A549 (cell line): ENCODE measurements at regions not wholly inside any gene's neighbourhood (a gene's known extent, or its start where the extent isn't known, plus 50 kb on each side); places are given as distances from the start of the nearest gene placed in this dataset.
"Not testable (repeated sequence)": the region's sequence is repeated elsewhere in the genome, so short reads cannot be mapped to it uniquely, and the experiment has no call there.

Experiments
- ATAC-seq, 2 experiments: fragments of 200-7000 bp in 1 of 2; fragments of >200 bp in 1 of 2; cut with Nextera tagmentation in 1 of 2; cut with Tn5 transposase in 1 of 2; 3 replicates each; pipeline versions ENCODE4 v1.8.0 to v1.9.1; 2018 to 2020; ENCODE audit warnings: mild to moderate bottlenecking in 1 of 2, moderate library complexity in 1 of 2
- CTCF ChIA-PET: fragments of 300-600 bp; sonication (Branson Sonifier 250); formaldehyde crosslinking; extraction: SDS; loops from one replicate; lab custom pipeline; 2021; ENCODE audit warnings: antibody characterized with exemption, inconsistent platforms; lab: Yijun Ruan, JAX
- POLR2A ChIA-PET: fragments of 350-600 bp; formaldehyde crosslinking; extraction: SDS; loops from one replicate; lab custom pipeline; 2021; ENCODE audit warnings: antibody characterized with exemption, inconsistent platforms; lab: Yijun Ruan, JAX
- DNase-seq, 2 experiments: peaks; one replicate each; pipeline versions ENCODE4 v3.0.0 to v3.0.0-alpha.2; 2011 to 2016; ENCODE audit warnings: low read depth in 1 of 2, low spot score in 1 of 2
- FAIRE-seq: peaks from 2 replicates; lab custom pipeline; 2011; peaks lifted over from hg19 to GRCh38; lab: Jason Lieb, UNC
- H3K27ac ChIP-seq, 2 experiments: fragments of >200 bp; sonication (Bioruptor Twin); formaldehyde crosslinking; 3 replicates each; pipeline ENCODE4 v1.5.1; 2016 to 2017
- H3K4me1 ChIP-seq: fragments of >200 bp; sonication (Bioruptor Twin); formaldehyde crosslinking; 3 replicates; pipeline ENCODE4 v1.6.1; 2016
- H3K4me2 ChIP-seq: fragments of >200 bp; sonication (Bioruptor Twin); formaldehyde crosslinking; 3 replicates; pipeline ENCODE4 v1.6.1; 2016
- H3K4me3 ChIP-seq: fragments of >200 bp; sonication (Bioruptor Twin); formaldehyde crosslinking; 3 replicates; pipeline ENCODE4 v1.5.1; 2016
- H3K9me3 ChIP-seq: fragments of >200 bp; sonication (Bioruptor Twin); formaldehyde crosslinking; 3 replicates; pipeline ENCODE4 v1.6.1; 2016
- CBX2 ChIP-seq: fragments of 200-600 bp; sonication (generic); IDR thresholded peaks from 2 replicates; pipeline ENCODE4 v1.6.1; 2016; ENCODE audit warnings: low read depth, mild to moderate bottlenecking, borderline replicate concordance
- CHD4 ChIP-seq: fragments of 200-600 bp; sonication (generic); IDR thresholded peaks from 2 replicates; pipeline ENCODE4 v1.6.1; 2016; ENCODE audit warnings: antibody characterized with exemption, mild to moderate bottlenecking, borderline replicate concordance
- E2F6 ChIP-seq: IDR thresholded peaks from 2 replicates; pipeline ENCODE4 v1.6.1; 2012; ENCODE audit warnings: low read depth, borderline replicate concordance
- EHF ChIP-seq: fragments of 250-450 bp; sonication (Bioruptor Pico); IDR thresholded peaks from 2 replicates; pipeline ENCODE4 v1.5.0; 2020; ENCODE audit warnings: mild to moderate bottlenecking
- EHMT2 ChIP-seq: fragments of 200-600 bp; sonication (generic); IDR thresholded peaks from 2 replicates; pipeline ENCODE4 v1.6.1; 2016; ENCODE audit warnings: antibody characterized with exemption, low read depth, mild to moderate bottlenecking, moderate library complexity
- EP300 ChIP-seq, 2 experiments: fragments of >200 bp; sonication (Bioruptor Twin); formaldehyde crosslinking; IDR thresholded peaks; 2 replicates in 1 of 2; 3 replicates in 1 of 2; pipeline ENCODE4 v1.6.1; 2016 to 2017
- HES2 ChIP-seq: fragments of >200 bp; sonication (Bioruptor Twin); formaldehyde crosslinking; IDR thresholded peaks from 2 replicates; pipeline ENCODE4 v1.6.1; 2016
- HOXA7 ChIP-seq: fragments of 250-450 bp; sonication (Bioruptor Pico); IDR thresholded peaks from 2 replicates; pipeline ENCODE4 v1.5.0; 2020; ENCODE audit warnings: mild to moderate bottlenecking, moderate library complexity
- HOXB13 ChIP-seq: fragments of 250-450 bp; sonication (Bioruptor Pico); IDR thresholded peaks from 2 replicates; pipeline ENCODE4 v1.5.0; 2020; ENCODE audit warnings: low read depth, mild to moderate bottlenecking, moderate library complexity
- JUNB ChIP-seq: fragments of >200 bp; sonication (Bioruptor Twin); formaldehyde crosslinking; IDR thresholded peaks from 2 replicates; pipeline ENCODE4 v1.6.1; 2016
- MAFK ChIP-seq: fragments of 450-650 bp; IDR thresholded peaks from 2 replicates; pipeline ENCODE4 v1.6.1; 2014; ENCODE audit not compliant: partially characterized antibody
- PHF8 ChIP-seq: fragments of 200-600 bp; sonication (generic); IDR thresholded peaks from 2 replicates; pipeline ENCODE4 v1.6.1; 2016; ENCODE audit warnings: low read depth, mild to moderate bottlenecking, antibody characterized with exemption, moderate library complexity, borderline replicate concordance
- RAD21 ChIP-seq, 2 experiments: fragments of >200 bp in 1 of 2; sonication (Bioruptor Twin) in 1 of 2; formaldehyde crosslinking in 1 of 2; IDR thresholded peaks in 1 of 2; conservative IDR thresholded peaks in 1 of 2; 2 replicates in 1 of 2; 3 replicates in 1 of 2; pipeline ENCODE4 v1.6.1; 2012 to 2018; ENCODE audit warnings: inconsistent platforms in 1 of 2
- RCOR1 ChIP-seq: fragments of 150-350 bp; IDR thresholded peaks from 2 replicates; pipeline ENCODE4 v1.6.1; 2014; ENCODE audit warnings: antibody characterized with exemption, low read length, low read depth
- TP53 ChIP-seq: fragments of 250-450 bp; sonication (Bioruptor Pico); IDR thresholded peaks from 2 replicates; pipeline ENCODE4 v1.5.0; 2021; ENCODE audit warnings: mild to moderate bottlenecking, moderate library complexity
- USF2 ChIP-seq: fragments of 450-650 bp; IDR thresholded peaks from 2 replicates; pipeline ENCODE4 v1.6.1; 2014; ENCODE audit warnings: antibody characterized with exemption
- ZC3H11A ChIP-seq: fragments of 450-650 bp; IDR thresholded peaks from 2 replicates; pipeline ENCODE4 v1.6.1; 2014; ENCODE audit warnings: antibody characterized with exemption, mild to moderate bottlenecking
- ZSCAN20 ChIP-seq: fragments of 250-450 bp; sonication (Bioruptor Pico); IDR thresholded peaks from 2 replicates; pipeline ENCODE4 v1.8.0; 2022; ENCODE audit warnings: mild to moderate bottlenecking, moderate library complexity
- WGBS: methylation state at CpG from one replicate; pipeline ENCODE4 v1.1.6; 2017; ENCODE audit errors: missing lambda C conversion rate; 5-methylcytosine and 5-hydroxymethylcytosine counted together
- TF ChIP-seq, protein P1 (sequence below): IDR thresholded peaks from 2 replicates; pipeline ENCODE4 v1.6.1; 2012

- DNase-seq (no peak), FAIRE-seq (no peak), ATAC-seq (no peak)
- POLR2A ChIA-PET, result no interaction called here
- Histone ChIP-seq H3K9me3 (no peaks in the 10 kb centered on the region), H3K4me1 (peaks cover 10% of the 10 kb centered on the region), H3K4me3 (no peak overlapping the region), H3K27ac (peak overlapping the region in 1 of 2 experiments; percentile 29; a peak in 1 of 6 replicates), H3K4me2 (no peak overlapping the region)
- WGBS, result 80% methylated on average over 3 of the region's 3 CpGs
- CTCF ChIA-PET, result interaction anchor here (0.9 to 5.2 kb wide), 7 partner anchors 10 to 118 kb away, joined by 3 to 47 read pairs (median 4); no protein-coding TSS in a partner anchor
- TF ChIP-seq ZSCAN20, result no peak
- no peak for TF ChIP-seq PHF8
- no peak for TF ChIP-seq HOXB13 (CRISPR knock-in tag)
- TF ChIP-seq EHMT2, result no peak
- TF ChIP-seq E2F6, result no peak
- TF ChIP-seq TP53 (CRISPR knock-in tag), result no peak
- TF ChIP-seq CBX2, result no peak
- no peak for TF ChIP-seq ZC3H11A
- TF ChIP-seq EHF (CRISPR knock-in tag), result no peak
- no peak for TF ChIP-seq USF2
- TF ChIP-seq, protein P1, sequence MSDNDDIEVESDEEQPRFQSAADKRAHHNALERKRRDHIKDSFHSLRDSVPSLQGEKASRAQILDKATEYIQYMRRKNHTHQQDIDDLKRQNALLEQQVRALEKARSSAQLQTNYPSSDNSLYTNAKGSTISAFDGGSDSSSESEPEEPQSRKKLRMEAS, result no peak
- no peak for TF ChIP-seq JUNB
Observed at GRCh38 chr2:47282621-47283272, 86.4 kb upstream of the EPCAM start.

DNA sequence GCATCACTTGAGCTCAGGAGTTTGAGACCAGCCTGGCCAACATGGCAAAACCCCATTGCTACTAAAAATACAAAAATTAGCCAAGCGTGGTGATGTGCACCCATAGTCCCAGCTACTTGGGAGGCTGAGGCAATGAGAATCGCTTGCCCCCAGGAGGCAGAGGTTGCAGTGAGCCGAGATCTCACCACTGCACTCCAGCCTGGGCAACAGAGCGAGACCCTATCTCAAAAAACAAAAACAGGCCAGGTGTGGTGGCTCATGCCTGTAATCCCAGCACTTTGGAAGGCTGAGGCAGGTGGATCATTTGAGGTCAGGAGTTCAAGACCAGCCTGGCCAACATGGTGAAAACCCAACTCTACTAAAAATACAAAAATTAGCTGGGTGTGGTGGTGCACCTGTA is 89.6 kb upstream of the EPCAM start:
- H3K9me3 ChIP-seq, FAIRE-seq, POLR2A ChIA-PET, H3K4me2 ChIP-seq, DNase-seq, H3K4me1 ChIP-seq, H3K27ac ChIP-seq, H3K4me3 ChIP-seq, ATAC-seq: not testable (repeated sequence)
- 94% methylated on average over 4 of the region's 4 CpGs for WGBS
- CTCF ChIA-PET, result interaction anchor here (0.7 kb wide), 1 partner anchor 43 kb away, joined by 5 read pairs; no protein-coding TSS in a partner anchor

- Histone ChIP-seq H3K4me3 (no peak overlapping the region), H3K27ac (no peak overlapping the region)
- CTCF ChIA-PET, result interaction anchor here (0.9 to 2.5 kb wide), 3 partner anchors 9 to 45 kb away, joined by 3 to 20 read pairs (median 5); no protein-coding TSS in a partner anchor
- FAIRE-seq, result no peak
- 75% methylated on average over 1 of the region's 1 CpG for WGBS
- TF ChIP-seq RCOR1, result no peak
- no peak for TF ChIP-seq MAFK
- TF ChIP-seq HES2, result no peak
- no peak for TF ChIP-seq RAD21 (conservative IDR thresholded peaks at IDR 0.05 in 1 of 2, IDR thresholded peaks at IDR 0.05 in 1 of 2)
- no peak for TF ChIP-seq CHD4
- TF ChIP-seq HOXA7 (CRISPR knock-in tag), result no peak
- TF ChIP-seq EP300 (IDR thresholded peaks at IDR 0.05), result no peak
- TF ChIP-seq HOXB13 (CRISPR knock-in tag), result no peak
- TF ChIP-seq, all 56 proteins: peak for 0
- H3K9me3 ChIP-seq, result no peaks in the 10 kb centered on the region
- POLR2A ChIA-PET, result no interaction called here
- peaks cover 14% of the 10 kb centered on the region for H3K4me1 ChIP-seq
- DNase-seq (no peak), ATAC-seq (no peak)
- H3K4me2 ChIP-seq, result no peak overlapping the region
Observed at GRCh38 chr2:47277987-47278386, 91.1 kb upstream of the EPCAM start.
